ENCODE measurements at regions not wholly inside any gene's neighbourhood (a gene's known extent, or its start where the extent isn't known, plus 50 kb on each side); places are given as distances from the start of the nearest gene placed in this dataset.

DNA sequence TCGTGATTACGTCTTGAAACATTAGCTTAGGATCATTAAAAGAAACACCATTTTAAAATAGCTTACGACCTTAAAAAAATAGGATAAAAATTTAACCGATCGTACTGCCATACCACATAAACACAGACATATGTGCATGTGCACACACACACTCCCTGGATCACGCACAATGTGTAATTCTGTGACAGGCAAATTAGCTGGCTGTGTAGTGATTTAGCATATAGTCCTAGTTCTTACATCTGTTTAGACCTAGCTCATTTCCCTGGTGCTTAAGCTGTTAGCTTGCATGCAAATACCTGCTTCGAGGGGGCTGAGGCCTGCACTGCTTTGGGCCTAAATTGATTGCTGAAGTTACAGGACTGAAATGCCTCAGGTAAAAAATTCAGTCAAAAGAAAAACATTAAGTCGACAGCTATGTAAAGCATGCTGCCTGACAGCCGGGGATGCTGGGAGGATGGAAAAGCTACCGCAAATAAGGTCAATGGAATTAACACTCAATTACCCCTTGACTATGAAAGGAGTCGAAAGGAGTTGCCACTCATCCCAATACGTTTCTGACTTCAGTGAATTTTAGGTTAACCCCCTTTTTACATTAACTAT, 267.1 kb upstream of the FZD8 start:
- no peak for DNase-seq

DNA sequence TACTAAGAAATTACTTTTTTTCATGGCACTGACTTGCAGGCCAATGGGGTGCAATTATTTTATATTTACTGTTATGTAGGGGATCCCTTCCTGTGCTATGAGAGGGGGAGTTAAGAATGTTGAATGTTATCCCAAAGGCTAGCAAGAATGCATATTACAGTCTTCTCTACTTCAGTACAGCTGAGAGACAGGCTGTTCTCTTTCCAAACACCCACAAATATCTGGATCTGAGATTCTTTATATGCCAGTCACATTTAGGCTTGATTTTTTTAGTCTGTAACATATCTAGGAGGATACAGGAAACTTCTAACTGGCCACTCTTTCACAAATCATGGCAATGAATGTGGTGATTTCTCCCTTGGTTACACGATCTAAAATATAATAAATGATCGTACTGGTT, 266.4 kb upstream of the FZD8 start:
- no peak for DNase-seq

GRCh38 chr10:35907548-35907947, 265.5 kb upstream of the FZD8 start:
- no peak for DNase-seq

DNA sequence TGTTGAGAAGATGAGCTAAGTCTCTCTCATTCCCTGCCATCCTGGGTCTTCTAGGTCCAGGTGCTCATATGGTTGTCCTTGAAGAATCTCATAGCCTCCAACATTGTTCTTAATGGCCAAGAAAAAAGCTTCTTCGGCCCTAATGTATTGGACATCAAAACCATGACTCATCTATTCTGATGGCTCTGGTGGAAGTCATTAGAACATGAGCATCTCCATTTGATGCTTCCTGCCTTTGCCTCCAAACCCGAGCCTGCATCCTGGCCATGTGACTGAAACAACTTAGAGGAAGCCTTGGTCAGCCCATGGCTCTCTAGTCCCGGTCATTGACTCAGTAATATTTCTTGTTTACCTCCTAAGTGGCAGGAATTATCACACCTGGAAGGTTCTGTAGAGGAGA, 264.1 kb upstream of the FZD8 start:
- no peak for DNase-seq

GRCh38 chr10:35903021-35903420, 260.9 kb upstream of the FZD8 start:
- no peak for DNase-seq

DNA sequence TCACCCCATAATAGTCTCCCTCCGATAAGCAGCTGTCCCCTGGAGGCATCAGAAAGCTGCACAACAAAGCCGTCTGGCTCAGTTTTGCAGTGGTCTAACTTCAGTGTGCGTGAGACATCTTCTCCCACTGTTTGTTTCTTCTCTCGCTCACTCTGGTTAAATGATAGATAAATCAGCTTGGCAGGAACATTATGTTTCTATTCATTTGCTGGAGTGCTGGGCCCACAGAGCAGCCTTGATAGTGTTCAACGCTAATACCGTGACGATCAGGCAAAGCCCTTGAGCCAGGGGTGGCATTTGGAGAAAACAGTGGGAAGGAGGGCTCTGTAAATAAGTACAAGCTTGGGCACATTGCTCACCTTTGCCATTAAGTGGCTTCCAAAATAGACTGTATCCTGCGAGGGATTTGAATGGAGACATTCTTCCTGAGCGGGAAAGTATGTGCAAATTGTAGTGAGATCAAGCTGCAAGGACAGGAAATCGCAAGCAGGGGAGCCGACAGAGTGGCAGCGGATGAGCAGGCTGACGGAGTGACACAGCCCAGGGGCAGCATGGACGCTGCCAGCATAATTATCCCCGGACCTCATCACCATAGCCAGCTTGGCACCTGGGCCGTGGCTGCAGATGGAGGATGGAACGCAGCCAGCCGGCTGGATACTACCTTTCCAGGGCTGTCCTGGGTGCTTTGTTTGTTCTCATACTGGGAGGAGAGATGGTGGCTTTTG, 256.8 kb upstream of the FZD8 start:
- DNase-seq: no peak

- no peak for DNase-seq
Measured at GRCh38 chr10:35896001-35896400, 253.9 kb upstream of the FZD8 start.

- no peak for DNase-seq
Measured at GRCh38 chr10:35895331-35895730, 253.2 kb upstream of the FZD8 start.

DNA sequence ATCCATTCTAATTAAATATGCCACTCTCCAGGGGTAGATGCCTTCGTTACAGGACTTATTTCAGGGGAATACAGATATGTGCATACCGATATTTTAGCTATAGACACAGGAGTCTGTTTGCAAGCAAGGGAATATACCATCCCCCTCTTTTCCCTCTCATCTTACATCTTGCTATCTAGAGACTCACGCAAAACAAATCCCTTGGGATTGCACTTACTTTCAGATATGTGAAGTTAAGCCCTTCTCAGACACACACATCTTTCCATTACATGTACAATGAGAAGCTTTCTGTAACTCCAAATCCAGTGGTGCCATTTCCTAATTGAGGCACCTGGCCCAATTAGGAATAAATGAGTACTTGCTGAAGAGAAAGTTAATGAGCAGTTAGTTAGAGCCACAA, 250.4 kb upstream of the FZD8 start:
- DNase-seq: no peak

DNA sequence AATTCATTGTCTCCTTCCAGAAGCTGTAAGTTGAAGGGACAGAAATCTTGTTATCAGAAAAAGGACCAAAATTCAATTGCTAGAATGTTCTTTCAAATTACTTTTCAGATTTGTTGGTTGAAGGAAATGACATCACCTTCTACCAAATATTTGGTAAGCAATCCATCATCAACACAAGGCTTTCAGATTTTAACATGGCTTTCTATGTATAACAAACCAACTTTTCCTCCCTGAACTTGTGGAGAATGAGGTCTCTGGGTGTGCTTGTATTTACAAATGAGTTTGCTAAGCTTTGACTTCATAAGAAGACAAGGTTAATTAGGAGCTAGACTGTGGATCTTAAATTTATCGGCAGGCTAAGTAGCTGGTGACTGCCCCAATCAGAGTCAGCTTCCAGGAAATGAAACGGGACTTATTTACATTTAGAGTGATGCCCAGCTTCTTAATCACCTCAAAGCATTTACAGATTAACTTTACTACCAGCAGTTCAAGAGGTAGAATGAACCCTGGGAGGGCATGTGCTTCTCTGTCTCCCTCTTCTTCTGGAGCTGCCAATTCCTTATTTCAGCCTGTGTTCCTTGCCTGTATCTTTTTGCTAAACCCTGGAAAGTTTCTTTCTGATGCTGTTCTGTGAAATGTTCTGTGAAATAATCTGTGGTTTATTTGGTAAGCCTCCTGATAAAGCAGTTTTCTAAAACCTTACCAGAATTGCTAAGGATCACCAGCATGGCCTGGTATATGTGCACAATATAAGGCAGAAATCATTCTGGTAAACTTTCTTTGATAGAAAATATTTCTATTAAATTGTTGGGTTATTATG, 248.8 kb upstream of the FZD8 start:
- DNase-seq: no peak

GRCh38 chr10:35889971-35890675, 248.0 kb upstream of the FZD8 start:
- no peak for DNase-seq

DNA sequence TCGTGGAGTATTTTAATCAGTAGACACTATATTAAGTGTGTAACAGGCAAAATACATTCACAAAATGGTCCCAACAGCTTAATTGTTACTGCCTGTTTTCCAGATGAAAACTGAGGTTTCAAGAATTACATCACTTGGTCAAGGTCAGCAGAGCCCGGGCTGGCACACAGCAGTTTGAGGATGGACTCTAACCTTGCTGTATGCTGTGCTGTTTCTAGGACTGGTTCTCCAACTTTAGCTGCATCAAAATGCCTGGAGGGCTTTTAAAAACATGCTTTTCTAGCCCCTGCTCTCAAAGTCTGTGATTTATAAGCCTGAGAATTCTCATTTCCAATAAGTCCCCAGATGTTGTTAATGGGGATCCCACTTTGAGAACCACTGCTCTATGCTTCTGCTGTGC, 247.1 kb upstream of the FZD8 start:
- no peak for DNase-seq

- DNase-seq: no peak
Measured at GRCh38 chr10:35888400-35888799, 246.3 kb upstream of the FZD8 start.

DNA sequence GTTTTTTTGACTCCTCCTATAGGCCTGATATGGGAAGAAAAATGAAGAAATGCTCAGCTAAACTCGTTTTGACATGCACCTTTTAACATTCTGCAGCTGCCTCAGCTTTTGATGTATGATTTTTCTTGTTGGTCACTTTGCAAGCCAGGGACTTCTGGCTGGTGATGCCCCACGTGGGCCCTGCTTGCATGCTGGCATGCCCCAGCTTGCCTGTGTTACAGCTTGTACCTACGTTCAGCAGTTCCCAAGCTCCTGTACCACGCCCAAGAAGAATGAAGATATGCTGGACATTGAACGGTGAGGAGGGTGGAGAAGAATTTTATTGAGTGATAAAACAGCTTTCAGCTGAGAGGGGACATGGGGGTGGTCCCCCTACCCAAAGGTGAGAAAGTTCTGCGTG, 245.6 kb upstream of the FZD8 start:
- DNase-seq: no peak

DNA sequence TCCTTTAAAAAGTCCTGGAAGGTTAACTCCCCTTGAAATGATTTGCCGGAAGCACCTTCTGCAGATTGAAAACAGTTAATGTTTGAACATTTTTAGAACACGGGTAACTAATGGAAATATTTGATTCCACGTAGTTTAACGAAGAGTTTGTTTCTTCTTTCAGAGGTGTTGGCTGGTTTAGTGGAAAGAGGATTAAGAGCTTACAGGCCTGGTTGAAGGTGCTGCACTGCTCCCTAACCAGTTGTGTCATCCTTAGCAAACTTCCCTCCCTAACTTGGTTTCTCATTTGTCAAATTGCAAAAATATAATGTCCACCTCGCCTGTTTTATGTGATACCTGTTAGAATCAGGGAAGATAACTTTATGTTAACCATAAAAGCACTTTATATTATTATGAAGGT, 243.0 kb upstream of the FZD8 start:
- no peak for DNase-seq

- no peak for DNase-seq
Measured at GRCh38 chr10:35884657-35885071, 242.6 kb upstream of the FZD8 start.

DNA sequence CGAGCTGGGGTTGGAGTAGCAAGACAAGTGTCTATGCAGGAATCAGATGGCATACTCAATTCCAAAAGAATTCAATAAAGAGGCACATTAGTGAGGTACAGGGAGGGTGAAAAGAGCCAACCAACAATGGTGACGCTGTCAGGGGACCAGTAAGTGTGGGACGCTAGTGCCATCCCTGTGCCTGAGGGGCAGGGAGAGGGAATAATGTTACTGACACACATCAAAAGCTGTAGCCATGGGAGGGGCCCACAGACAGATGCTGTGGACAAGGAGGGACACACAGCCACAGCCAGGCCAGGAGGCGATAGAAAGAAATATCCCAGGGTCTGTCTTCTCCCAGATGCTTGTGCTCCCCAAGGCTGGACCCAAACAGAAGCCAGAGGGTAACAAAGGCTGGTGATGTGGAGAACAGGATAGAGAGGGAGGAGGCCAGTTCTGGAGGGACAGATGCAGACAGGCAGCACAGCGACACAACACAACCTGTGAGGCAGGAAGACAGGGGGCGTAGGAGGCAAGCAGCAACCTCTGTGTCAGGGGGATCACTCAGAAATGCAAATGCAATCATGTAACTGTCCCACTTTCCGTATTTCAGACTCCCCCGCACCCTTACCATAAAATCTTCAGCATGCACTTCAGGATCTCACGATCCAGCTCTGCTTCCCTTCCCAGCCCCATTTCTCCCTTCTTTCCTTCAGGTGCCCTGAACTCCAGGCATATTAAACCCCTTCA, 240.5 kb upstream of the FZD8 start:
- DNase-seq: no peak

- DNase-seq: no peak
Measured at GRCh38 chr10:35881320-35881719, 239.2 kb upstream of the FZD8 start.

DNA sequence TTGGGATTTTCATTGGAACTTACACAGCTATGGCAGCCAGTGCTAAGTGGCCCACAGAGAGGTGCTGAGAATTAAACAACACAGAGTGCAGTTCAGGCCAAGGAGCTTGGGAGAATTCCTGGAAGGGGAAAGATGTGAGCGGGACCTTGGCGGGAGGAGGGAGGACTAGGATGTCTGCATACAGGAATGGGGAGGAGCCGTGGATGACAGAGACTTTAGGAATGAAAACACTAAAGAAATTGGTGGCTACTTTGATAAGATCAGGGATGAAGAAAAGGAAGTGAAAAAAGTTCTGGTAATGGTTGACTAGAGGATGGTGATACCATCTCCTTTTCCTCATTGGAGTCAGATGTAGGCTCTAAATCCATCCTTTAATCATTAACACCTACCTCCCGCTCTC, 234.2 kb upstream of the FZD8 start:
- DNase-seq: no peak

DNA sequence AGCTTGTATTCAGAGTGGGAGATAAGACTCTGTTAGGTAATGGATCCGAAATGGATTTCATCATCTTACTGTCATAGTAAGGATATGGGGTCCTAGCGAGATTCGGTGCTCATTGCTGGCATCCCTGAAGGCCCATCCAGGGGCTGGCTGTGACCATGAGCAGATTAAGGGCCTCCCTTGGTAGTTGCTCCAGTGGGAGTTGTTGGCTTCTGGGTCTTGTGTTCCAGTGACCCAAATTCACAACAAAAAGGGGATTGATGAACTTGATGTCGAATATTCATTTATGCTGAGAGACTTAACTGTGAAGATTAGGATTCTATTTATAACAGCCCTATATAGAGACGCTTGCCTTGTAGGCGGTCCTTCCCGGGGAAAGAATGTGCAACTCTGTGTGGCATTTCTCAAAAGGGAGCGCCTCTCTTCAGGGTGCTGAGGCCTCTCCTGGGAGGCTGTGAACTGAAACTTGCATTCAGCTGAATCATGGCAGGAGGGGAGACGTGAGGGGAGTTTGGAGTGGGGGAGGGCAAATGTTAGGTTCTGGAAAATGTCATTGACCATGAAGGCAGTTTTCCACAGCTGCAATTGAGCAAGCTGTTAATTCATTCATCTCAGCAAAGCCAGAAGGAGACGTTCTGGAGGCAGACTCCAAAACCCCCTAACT, 233.1 kb upstream of the FZD8 start:
- DNase-seq: no peak

DNA sequence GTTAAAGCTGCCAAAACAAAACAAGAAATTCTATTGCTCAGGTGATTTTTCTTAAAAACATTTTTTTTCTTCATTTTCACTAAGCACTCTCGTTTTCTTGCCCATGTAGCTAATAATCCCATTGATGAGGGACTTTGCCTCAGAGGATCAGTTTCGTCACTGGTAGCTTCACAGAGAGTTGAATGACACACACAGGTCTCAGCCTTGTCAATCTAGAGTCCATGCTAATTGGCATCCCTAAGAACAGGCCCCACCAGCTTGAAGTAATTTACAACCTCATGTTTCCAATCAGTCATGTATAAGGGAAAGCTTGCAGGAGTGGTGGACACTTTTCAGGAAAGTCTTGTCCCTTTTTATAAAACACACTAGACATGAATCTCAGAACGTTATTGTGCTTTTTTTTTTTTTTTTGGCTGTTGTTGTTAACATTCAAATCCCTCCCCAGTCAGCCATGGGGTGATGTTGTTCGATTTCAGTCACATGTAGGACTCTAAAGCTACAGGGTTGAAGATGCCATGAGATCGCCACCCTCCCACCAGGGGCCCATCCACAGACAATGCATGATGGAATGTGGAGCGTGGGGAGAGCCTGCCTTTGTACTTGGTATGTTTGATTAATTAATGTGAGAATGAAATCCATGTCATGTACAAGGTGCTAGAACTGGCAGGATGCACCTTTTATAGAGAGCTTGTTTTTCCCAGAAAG, 232.4 kb upstream of the FZD8 start:
- DNase-seq: no peak

- no peak for DNase-seq
Measured at GRCh38 chr10:35872671-35873070, 230.6 kb upstream of the FZD8 start.
